T-helper 9 cell (primary cell): ENCODE measurements at regions not wholly inside any gene's neighbourhood (a gene's known extent, or its start where the extent isn't known, plus 50 kb on each side); places are given as distances from the start of the nearest gene placed in this dataset.

ENCODE experiments used
- DNase-seq: peaks from one replicate; pipeline ENCODE4 v3.0.0-alpha.2; 2020

GRCh38 chr6:166046226-166046625 is 121.4 kb downstream of the TBXT start:
- no peak for DNase-seq

- no peak for DNase-seq
These were observed 121.8 kb downstream of the TBXT start for GRCh38 chr6:166045860-166046200.

DNA sequence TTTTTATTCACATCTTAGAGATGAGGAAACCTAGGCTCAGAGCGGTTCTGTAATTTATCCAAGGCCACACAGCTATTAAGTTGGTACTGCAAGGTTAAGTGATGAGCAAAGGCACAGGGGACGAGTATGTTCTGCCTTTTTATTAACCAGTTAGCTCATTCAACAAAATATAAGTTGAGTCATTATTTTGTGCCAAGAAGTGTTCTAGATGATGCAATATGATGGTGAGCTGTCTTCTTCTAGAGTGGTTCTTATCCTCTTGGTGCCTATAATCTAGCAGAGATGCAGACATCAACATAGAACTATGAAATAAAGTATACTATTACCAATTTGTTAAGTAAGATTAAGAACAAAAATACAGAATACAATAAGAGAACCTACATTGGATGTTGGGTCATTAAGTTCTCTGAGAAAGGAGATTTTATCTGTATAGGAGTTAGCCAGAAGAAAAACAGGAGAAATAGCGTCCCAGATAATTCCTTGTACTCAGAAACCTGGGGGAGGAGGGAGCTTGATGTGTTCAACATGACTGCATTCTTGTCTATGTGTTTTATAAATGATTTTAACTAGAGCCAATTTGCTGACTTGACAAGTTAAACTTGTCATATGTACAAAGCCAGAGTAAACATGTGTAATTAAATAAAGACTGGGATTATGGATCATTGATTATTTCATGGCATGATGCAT is 122.3 kb downstream of the TBXT start:
- no peak for DNase-seq

DNA sequence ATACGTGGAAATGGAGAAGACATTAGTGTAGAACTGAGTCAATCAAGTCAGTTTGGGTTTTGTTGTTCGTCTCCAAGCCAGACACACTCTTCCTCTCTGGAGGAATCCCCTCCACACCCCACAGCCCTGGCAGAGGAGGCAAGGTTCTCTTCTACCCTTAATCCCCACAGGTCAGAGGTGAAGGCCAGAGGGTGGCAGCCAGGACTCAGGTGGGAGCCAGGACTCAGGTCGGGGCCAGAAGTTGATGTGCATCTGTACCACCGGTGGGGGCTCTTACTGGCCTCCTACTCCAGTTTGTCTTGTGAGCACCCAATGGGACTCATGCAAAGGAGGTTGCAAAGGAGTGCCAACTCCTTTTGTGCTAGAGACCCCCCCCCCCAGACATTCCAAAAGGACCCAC is 126.4 kb downstream of the TBXT start:
- DNase-seq, result no peak

DNA sequence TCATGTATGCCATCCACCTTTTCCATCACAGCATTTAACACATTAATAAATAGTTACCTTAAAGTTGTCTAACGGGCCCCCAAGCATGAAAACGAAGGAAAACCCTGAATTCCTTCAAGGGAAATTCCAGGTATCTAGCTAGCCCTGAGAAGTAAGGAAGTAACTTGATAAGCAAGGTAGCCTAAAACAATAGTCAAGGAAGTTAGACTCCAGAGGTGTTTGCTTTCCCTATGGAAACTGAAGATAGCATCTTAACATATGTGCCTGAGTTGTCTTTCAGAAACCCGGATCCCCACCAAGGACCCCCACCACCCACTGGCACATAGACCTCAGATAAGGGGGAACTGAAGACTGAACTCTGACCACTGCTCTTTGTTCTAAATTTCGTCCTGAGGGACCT is 127.4 kb downstream of the TBXT start:
- no peak for DNase-seq

GRCh38 chr6:166036316-166037095 is 131.1 kb downstream of the TBXT start:
- no peak for DNase-seq

- no peak for DNase-seq
These were observed 135.1 kb downstream of the TBXT start for GRCh38 chr6:166032366-166033200.

DNA sequence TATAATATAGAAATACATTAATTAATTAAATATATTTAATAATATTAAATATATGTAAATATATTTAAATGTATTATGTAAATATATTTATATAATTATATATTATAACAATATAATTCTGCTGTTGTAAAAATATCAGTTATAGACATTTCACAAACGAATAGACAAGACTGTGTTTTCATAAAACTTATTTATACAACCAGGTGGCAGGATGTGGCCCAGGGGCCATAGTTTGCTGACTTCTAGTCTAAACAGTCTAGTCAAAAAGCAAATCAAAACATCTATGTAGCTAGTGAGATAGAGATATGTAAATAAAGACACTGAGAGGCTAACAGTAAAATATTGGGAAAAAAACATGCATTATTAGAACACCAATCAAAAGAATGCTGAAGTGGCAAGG is 136.4 kb downstream of the TBXT start:
- no peak for DNase-seq

DNA sequence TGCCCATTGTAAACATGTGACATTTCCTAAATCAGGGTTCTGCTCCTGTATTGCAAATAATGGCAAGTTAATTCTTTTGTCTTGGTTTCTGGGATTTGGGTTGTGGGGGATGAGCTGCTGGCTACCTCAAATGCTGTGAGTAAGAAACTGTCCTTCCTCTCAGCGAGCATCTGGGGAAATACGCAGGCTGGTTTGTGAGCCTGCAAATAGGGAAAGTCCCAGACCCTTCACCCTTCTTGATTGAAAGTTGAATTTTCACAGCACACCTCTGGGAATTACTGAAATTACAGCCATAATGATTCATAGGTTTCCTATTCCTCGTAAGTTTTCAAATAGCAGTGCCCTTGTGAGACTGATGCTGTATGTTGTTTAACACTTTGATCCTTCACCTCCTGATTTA is 138.1 kb downstream of the TBXT start:
- no peak for DNase-seq

- DNase-seq, result no peak
These were observed 139.9 kb downstream of the TBXT start for GRCh38 chr6:166027761-166028160.

DNA sequence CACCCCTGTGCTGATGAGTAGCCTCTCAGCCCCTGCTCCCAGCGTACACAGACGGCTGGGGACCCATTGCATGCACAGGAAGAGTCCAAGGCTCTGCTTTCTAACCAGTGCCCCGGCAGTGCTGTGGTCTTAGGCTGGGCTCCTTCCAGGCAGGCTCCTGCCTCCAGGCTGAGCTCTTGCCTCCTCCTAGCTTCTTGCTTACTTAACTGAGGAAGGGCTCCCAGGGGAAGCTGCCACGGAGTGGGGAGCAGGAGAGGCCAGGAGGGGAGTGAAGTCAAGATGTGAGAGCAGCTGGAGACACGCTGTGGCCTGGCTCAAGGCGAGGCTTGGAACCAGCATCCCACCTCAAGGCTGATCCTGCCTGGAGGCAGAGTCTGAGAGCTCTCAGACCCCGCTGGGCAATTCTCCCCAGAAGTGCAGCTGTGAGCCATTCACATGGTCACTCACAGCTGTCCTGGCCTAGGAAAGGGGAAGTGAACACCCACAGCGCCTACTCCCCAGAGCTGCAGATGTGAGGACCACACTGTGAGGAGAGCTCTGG is 141.0 kb downstream of the TBXT start:
- DNase-seq, result no peak

- DNase-seq, result no peak
These were observed 142.3 kb downstream of the TBXT start for GRCh38 chr6:166025149-166025898.

DNA sequence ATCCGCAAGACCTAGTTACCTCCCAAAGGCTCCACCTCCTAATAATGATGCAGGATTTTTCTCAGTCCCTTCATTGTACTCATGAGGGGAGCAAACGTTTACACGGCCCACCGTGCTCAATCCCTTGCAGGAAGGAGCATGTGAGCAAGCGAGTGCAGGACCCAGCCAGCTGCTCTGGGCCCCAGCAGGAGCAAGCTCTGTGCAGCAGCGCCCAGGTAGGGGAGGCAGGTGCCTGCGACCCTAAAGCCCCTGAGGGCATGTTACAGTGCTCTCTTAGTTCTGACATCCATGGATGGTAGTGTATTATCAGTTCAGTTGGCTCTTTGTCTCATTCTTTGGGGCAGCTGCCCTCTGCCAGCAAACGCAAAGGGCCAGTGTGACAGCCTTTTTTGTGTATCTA is 143.4 kb downstream of the TBXT start:
- no peak for DNase-seq

- no peak for DNase-seq
These were observed 144.2 kb downstream of the TBXT start for GRCh38 chr6:166023273-166023989.

- DNase-seq, result no peak
These were observed 146.2 kb downstream of the TBXT start for GRCh38 chr6:166021429-166021828.

DNA sequence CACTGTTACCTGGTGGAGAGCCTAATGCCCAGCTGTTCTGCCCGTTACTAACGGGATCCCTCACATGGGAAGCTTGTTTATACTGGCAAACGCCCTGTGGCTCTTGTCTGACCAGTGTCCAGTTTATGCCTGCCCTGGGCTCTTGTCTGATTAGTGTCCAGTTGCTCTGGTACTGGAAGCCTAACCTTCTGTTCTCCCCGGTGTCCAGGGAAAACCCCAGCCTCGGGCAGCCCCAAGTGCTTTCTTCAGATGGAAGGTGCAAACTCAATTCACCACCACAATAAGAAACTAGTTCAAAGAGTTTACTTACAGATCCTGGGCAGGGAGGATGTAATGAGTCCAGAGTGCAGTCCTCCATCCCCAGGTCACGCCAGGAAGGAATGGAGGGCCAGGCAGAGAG is 148.4 kb downstream of the TBXT start:
- DNase-seq, result no peak

DNA sequence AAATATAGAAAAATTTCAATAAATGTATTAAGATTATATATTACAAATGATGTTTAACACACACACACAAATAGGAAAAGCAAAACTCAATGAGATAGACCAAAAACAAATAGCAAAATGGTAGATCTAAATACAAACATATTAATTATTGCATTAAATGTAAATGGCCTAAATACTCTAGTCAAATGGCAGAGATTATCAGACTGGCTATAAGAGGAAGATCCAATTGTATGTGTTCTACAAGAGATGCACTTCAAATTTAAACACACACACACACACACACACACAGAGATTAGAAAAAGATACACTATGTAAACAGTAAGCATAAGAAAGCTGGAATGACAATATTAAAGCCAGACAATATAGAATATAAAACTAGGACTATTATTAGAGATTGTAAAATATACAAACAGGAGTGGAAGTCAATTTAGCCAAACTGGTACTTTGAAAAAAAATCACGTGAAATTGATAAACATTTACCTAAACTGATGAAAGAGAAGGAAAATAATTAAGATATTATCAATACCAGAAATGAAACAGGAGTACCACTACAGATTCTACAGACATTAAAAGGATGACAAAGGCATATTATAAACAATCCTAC is 150.5 kb downstream of the TBXT start:
- DNase-seq, result no peak

- no peak for DNase-seq
These were observed 152.7 kb downstream of the TBXT start for GRCh38 chr6:166014966-166015365.

DNA sequence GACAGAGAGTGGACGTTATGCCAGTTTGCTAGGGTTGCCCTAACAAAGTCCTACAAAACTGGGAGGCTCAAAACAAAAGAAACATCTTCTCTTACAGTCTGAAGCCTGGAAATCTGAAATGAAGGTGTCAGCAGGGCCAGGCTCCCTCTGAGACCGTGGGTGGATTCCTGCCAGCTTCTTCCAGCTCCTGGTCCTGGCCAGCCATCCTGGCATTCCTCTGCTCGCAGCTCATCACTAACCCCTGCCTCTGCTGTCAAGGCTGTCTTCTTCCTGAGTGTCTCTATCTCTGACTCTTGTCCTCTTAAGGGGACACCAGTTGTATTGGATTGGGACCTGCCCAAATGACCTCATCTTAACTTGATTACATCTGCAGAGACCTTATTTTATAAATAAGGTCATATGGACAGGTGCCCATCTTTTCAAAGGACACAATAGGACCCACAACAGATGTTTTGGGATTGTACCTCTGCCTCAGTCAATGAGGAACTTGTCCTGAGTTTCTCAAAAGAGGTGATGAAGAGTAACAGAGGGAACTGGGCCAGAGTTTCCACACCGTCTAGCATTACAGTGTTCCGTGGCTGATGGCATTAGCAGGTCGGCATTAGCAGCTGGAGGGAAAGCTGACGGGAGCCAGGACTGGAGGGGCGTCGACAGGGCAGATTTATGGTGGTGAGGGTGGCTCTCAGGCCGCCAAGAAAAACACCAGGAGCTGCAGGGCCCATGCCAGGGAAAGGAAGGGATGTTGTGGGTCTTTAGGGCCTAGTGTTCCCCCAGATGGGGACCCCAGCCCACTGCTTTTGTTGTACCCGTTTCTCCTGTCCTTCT is 157.3 kb downstream of the TBXT start:
- no peak for DNase-seq

- no peak for DNase-seq
These were observed 158.1 kb downstream of the TBXT start for GRCh38 chr6:166009385-166010031.
